ENCODE measurements at regions not wholly inside any gene's neighbourhood (a gene's known extent, or its start where the extent isn't known, plus 50 kb on each side); places are given as distances from the start of the nearest gene placed in this dataset.

- Histone ChIP-seq H3T11ph (ENCODE audit: low read length) (no peak overlapping the region), H2BK15ac (ENCODE audit: low read depth, low read length) (no peak overlapping the region), H2BK20ac (ENCODE audit: low read depth, low read length, poor library complexity, severe bottlenecking) (no peak overlapping the region), H4K20me1 (ENCODE audit: control insufficient read depth, insufficient read depth, insufficient read length) (no peaks in the 10 kb centered on the region), H2BK120ac (ENCODE audit: low read depth, low read length, poor library complexity, severe bottlenecking) (no peak overlapping the region), H3K23me2 (ENCODE audit: insufficient read length, low read depth, low read length, poor library complexity, severe bottlenecking) (peaks cover 18% of the 10 kb centered on the region), H3K23ac (ENCODE audit: insufficient read length, low read depth, low read length) (no peak overlapping the region), H3K9me3 (ENCODE audit: control insufficient read depth, low read depth, low read length) (no peaks in the 10 kb centered on the region), H3K18ac (ENCODE audit: insufficient read length, low read depth, low read length) (no peak overlapping the region), H3K79me2 (ENCODE audit: insufficient read depth, low read length) (no peaks in the 10 kb centered on the region), H2BK5ac (ENCODE audit: insufficient read length, low read length) (no peak overlapping the region), H3K9ac (ENCODE audit: extremely low read depth, insufficient read length, low read length) (no peak overlapping the region), H2AK5ac (ENCODE audit: insufficient read length, low read length) (no peak overlapping the region), H2BK12ac (ENCODE audit: insufficient read length, low read depth, low read length) (no peak overlapping the region), H3K56ac (ENCODE audit: insufficient read length, low read depth, low read length) (no peak overlapping the region), H4K5ac (ENCODE audit: insufficient read length, low read depth, low read length) (no peak overlapping the region), H3K4ac (ENCODE audit: low read depth, low read length) (no peak overlapping the region), H2AFZ (ENCODE audit: low read length) (no peak overlapping the region), H4K8ac (replicated peaks; ENCODE audit: insufficient read length, low read depth, low read length) (no peak overlapping the region), H3K27me3 (ENCODE audit: insufficient read depth, low read length) (no peaks in the 10 kb centered on the region), H3K14ac (ENCODE audit: insufficient read depth, low read length) (no peak overlapping the region), H3K27ac (ENCODE audit: insufficient read length, low read depth, low read length) (no peak overlapping the region), H3K4me1 (ENCODE audit: insufficient read depth, low read length) (no peaks in the 10 kb centered on the region), H3K79me1 (ENCODE audit: insufficient read depth, low read depth, low read length, poor library complexity, severe bottlenecking) (no peaks in the 10 kb centered on the region), H3K4me2 (ENCODE audit: insufficient read depth, insufficient read length, low read length) (no peak overlapping the region), H4K91ac (ENCODE audit: insufficient read length, low read depth, low read length) (no peak overlapping the region)
- peaks cover 0 to 2% of the 10 kb centered on the region in 2 experiments; a peak in 1 of 5 replicates for H3K9me3 Mint-ChIP-seq
- H3K4me1 Mint-ChIP-seq, result peaks cover 8 to 10% of the 10 kb centered on the region in 2 experiments
- DNase-seq, result no peak
- no peak overlapping the region for H3K27ac Mint-ChIP-seq
- H3K27me3 Mint-ChIP-seq (ENCODE audit: low read depth), result peaks cover 25% of the 10 kb centered on the region
- H3K36me3 Mint-ChIP-seq (ENCODE audit: insufficient read depth in 1 of 3, low read depth in 3 of 3), result no peaks in the 10 kb centered on the region
- no peak for TF ChIP-seq CTCF (conservative IDR thresholded peaks at IDR 0.05)
- no peak overlapping the region for H3K4me3 Mint-ChIP-seq
Observed at GRCh38 chr9:29208670-29209069, 1635.4 kb upstream of the C9orf72 start.

All from H9 (cell line).